HG03354 (cell line): ENCODE measurements at regions not wholly inside any gene's neighbourhood (a gene's known extent, or its start where the extent isn't known, plus 50 kb on each side); places are given as distances from the start of the nearest gene placed in this dataset.

Experiments used
- ATAC-seq: cut with Tn5 transposase; IDR thresholded peaks from one replicate; pipeline ENCODE4 v1.9.1; 2021; ENCODE audit warnings: mild to moderate bottlenecking; ENCODE audit not compliant: unreplicated experiment, poor library complexity, severe bottlenecking

GRCh38 chr3:76049776-76050175, 264.4 kb upstream of the ZNF717 start:
- ATAC-seq: no peak

GRCh38 chr3:76051145-76051544, 265.8 kb upstream of the ZNF717 start:
- no peak for ATAC-seq

- ATAC-seq: no peak
Measured at GRCh38 chr3:76054404-76054803, 269.1 kb upstream of the ZNF717 start.

GRCh38 chr3:76061654-76062053, 276.3 kb upstream of the ZNF717 start:
- ATAC-seq: no peak

DNA sequence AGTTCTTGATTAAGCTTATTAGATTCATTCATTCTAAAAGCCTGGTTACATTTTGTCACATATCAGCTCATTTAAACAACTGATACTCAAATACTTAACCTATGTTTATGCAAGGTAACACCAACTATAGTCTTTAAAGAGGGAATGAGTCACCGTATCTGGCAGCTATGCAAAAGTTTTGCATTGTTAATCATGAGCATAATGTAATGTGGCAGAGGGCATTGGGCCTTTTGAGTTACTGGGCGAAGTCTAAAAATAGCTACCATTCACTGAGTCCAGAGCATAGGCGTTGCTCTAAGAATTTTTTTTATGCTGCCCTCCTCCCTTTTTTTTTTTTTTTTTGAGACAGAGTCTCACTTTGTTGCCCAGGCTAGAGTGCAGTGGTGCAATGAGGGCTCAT, 277.7 kb upstream of the ZNF717 start:
- no peak for ATAC-seq

DNA sequence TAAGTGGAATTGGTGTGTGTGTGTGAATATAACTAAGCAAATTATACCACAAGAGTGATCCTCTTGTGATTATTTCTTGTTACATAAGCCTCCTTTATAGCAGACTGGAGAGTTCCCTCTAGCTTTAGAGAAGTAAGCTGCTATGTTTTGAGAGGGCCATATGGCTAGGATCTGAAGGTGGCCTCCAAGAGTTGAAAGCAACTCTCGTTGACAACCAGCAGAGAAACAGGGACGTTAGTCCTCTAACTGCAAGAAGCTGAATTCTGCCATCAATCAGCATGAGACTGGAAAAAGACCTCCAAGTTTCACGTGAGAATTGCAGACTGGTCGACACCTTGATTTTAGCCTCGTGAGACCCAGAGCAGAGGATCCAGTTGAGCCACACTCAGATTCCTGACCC, 278.5 kb upstream of the ZNF717 start:
- ATAC-seq: no peak

GRCh38 chr3:76065964-76066363, 280.6 kb upstream of the ZNF717 start:
- ATAC-seq: no peak

DNA sequence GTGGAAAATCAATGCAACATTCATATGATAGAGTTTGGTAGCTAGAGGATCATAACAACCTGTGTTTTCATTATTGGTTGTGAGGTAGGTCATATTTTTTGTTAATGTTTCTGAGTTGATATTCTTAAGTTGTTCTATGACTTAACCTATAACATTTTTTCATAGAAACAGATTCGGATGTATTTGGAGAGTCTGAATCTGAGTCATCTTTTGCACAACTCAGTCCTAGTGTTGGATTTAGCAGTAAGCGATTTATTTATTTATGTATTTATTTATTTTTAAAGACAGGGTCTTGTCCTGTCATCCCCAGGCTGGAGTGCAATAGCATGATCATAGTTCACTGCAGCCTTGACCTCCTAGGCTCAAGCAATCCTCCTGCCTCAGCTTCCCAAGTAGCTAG, 292.8 kb upstream of the ZNF717 start:
- no peak for ATAC-seq

GRCh38 chr3:76083992-76084391, 298.6 kb upstream of the ZNF717 start:
- no peak for ATAC-seq

- ATAC-seq: no peak
Measured at GRCh38 chr3:76096036-76096435, 310.7 kb upstream of the ZNF717 start.

GRCh38 chr3:76096836-76097588, 311.7 kb upstream of the ZNF717 start:
- no peak for ATAC-seq

DNA sequence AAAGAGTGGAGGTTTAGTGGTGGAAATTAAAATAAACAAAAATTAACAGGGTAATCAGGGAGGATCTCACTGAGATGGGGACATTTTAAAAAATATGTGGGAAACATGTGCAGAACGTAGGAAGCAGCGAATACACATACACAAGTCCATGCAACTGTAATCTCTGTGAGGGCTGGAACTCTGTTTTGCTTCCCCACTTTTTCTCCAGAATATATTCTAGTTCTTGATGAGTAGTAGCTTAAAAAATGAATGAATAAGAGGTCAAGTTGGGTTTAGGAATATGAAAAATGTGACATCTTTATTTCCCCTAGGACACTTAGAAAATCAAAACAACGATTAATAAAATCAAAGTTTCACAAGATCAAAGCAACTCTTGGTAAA, 312.2 kb upstream of the ZNF717 start:
- no peak for ATAC-seq

- no peak for ATAC-seq
Measured at GRCh38 chr3:76099956-76100355, 314.6 kb upstream of the ZNF717 start.

GRCh38 chr3:76107935-76108570, 322.7 kb upstream of the ZNF717 start:
- ATAC-seq: peak; percentile 67

GRCh38 chr3:76111808-76112207, 326.5 kb upstream of the ZNF717 start:
- no peak for ATAC-seq

DNA sequence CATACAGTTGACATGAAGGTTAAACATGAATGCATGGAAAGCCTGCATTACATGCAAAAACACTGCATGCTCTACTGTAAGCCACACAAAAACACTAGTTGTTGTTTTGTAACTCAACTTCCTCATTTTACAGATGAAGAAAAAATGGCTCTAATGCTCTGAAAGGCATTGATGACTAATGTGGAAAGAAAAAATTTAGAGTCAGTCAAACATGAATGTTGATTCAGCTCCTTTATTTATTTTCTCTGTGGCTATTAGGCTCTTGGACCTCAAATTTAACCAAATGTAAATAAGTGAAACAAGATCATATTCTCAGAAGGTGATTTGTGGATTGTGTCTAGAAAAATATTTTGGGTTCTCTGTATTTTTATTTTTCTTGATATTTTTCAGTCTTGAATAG, 336.7 kb upstream of the ZNF717 start:
- ATAC-seq: no peak

- ATAC-seq: no peak
Measured at GRCh38 chr3:76129441-76129840, 344.1 kb upstream of the ZNF717 start.

DNA sequence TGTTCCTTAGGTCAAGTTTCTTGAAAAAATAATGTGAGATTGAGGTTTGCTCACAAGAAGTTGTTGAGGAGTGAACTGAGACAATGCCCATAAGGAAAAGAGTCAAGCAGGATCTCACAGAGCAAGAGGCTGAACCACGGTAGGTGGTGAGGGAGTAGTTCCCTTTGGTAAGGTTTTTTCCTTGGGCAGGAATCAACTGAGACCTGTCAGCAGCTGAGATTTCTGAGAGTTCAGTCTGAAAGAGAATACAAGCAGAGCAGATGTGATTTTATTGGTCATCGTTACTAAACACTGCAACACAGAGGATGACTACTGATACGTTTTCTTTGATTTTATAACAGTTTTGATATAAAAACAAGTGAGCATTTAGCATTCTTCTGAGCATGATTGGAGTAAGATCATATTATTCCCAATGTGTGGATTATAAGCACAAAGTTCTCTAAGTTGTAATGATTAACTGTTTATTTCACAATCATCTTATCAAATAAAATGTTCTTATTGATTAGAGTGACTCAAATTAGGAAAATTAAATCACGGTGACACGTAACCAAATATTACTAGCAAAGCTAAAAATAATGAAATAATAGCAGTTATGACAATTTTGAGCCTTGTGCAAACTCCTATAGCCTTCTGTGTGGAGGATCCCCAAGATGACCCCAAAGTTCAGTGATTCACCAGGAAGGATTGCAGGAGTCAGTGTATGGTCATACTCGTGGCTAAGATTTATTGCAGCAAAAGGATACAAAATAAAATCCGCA, 346.2 kb upstream of the ZNF717 start:
- ATAC-seq: no peak

DNA sequence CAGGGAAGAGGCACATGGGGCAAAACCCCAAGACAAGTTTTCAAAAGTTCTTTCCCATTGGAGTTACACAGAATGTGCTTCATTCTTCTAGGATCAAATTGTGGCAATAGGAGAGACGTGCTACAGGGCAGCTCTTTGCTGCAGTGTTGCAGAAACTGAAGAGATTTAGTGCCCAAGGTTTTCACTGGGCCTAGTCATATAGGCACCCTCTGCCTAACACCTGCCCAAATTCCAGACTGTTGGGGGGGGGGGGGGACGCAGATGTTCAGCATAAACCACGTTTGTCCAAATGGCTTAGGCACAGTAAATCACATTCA, 346.8 kb upstream of the ZNF717 start:
- no peak for ATAC-seq

- no peak for ATAC-seq
Measured at GRCh38 chr3:76134166-76134565, 348.8 kb upstream of the ZNF717 start.

DNA sequence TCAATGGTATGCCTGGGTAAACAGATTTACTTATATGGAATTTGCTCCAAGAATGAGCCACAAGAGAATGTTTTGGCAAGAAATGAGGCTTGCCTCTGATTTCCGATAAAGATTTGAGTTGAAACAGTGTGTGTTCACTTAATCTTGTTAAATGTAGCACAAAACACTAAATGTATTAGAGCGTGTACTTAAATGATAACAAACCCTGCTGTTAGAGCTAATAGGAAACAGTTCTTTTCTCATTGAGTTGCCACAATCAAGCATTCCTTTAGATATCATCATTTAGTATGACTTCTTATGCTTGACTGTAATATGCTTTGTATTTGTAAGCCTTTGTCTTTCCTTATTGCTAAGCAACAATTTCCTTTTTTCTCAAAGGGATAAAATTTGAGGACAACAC, 353.6 kb upstream of the ZNF717 start:
- no peak for ATAC-seq
